HepG2 (cell line): ENCODE measurements at regions not wholly inside any gene's neighbourhood (a gene's known extent, or its start where the extent isn't known, plus 50 kb on each side); places are given as distances from the start of the nearest gene placed in this dataset.
A peak's percentile ranks its signal among the peaks of the same experiment; 100 is the strongest.

Experiments used
- ATAC-seq: fragments of 200-7000 bp; cut with Tn5 transposase; 3 replicates; pipeline ENCODE4 v1.9.1; 2020; ENCODE audit warnings: mild to moderate bottlenecking, moderate library complexity
- BruUV-seq: library from RNA; stranded (reverse); fragments of 400-500 nt; replicated peaks from 2 replicates; lab custom pipeline; 2021; lab: Mats Ljungman, UMichigan
- CTCF ChIA-PET: fragments of 300-600 bp; formaldehyde crosslinking; extraction: SDS; loops from one replicate; lab custom pipeline; 2021; ENCODE audit warnings: low total read pairs, inconsistent platforms, low intra/inter-chr PET ratio; lab: Yijun Ruan, JAX
- POLR2A ChIA-PET: fragments of 350-600 bp; sonication (Branson Sonifier 250); formaldehyde crosslinking; loops from one replicate; lab custom pipeline; 2020; ENCODE audit warnings: antibody characterized with exemption, inconsistent platforms; lab: Yijun Ruan, JAX
- DNase-seq: peaks from one replicate; pipeline ENCODE4 v3.0.0-alpha.2; 2015; ENCODE audit warnings: low spot score
- FAIRE-seq: peaks from 3 replicates; lab custom pipeline; 2011; peaks lifted over from hg19 to GRCh38; lab: Jason Lieb, UNC
- H2AFZ ChIP-seq: one replicate; pipeline ENCODE4 v1.6.1; 2011; ENCODE audit warnings: low read length, inconsistent platforms
- H3K27ac ChIP-seq: fragments of 300-600 bp; 3 replicates; pipeline ENCODE4 v1.8.0; 2011; ENCODE audit warnings: mixed run types, mild to moderate bottlenecking, mixed read lengths, low read length, inconsistent platforms; ENCODE audit not compliant: insufficient read depth; ENCODE audit errors: extremely low read length
- H3K27me3 ChIP-seq, 2 experiments: fragments of 200-600 bp in 1 of 2; 2 replicates in 1 of 2; 3 replicates in 1 of 2; pipeline versions ENCODE4 v1.6.0 to v1.8.0; 2011; ENCODE audit warnings: low read length in 2 of 2, mild to moderate bottlenecking in 2 of 2, moderate library complexity in 2 of 2, inconsistent platforms in 1 of 2; ENCODE audit not compliant: insufficient read depth in 2 of 2, control insufficient read depth in 1 of 2
- H3K36me3 ChIP-seq, 2 experiments: fragments of 200-600 bp in 1 of 2; replicated peaks in 1 of 2; 2 replicates in 1 of 2; 3 replicates in 1 of 2; pipeline versions ENCODE4 v1.5.1 to v1.8.0; 2011; ENCODE audit warnings: low read length in 2 of 2, inconsistent platforms in 1 of 2; ENCODE audit not compliant: insufficient read depth in 2 of 2, control insufficient read depth in 1 of 2
- H3K4me1 ChIP-seq: 2 replicates; pipeline ENCODE4 v1.5.1; 2012; ENCODE audit warnings: low read length, inconsistent platforms; ENCODE audit not compliant: insufficient read depth
- H3K4me2 ChIP-seq: 2 replicates; pipeline ENCODE4 v1.6.0; 2011; ENCODE audit warnings: low read depth, low read length, inconsistent platforms
- H3K4me3 ChIP-seq, 3 experiments: fragments of 200-600 bp in 1 of 3; sonication (generic), shearing (Covaris generic) in 1 of 3; replicated peaks in 1 of 3; 2 replicates each; pipeline ENCODE4 v1.5.1; 2011 to 2016; ENCODE audit warnings: low read length in 3 of 3, inconsistent platforms in 2 of 3, low read depth in 2 of 3, mild to moderate bottlenecking in 2 of 3, control low read depth in 1 of 3, mixed read lengths in 1 of 3; ENCODE audit not compliant: insufficient read depth in 1 of 3
- H3K79me2 ChIP-seq: one replicate; pipeline ENCODE4 v1.6.1; 2011; ENCODE audit warnings: low read length, inconsistent platforms; ENCODE audit not compliant: insufficient read depth
- H3K9ac ChIP-seq: 2 replicates; pipeline ENCODE4 v1.6.0; 2011; ENCODE audit warnings: mild to moderate bottlenecking, low read depth, low read length, inconsistent platforms; ENCODE audit not compliant: insufficient read depth
- H3K9me3 ChIP-seq: 2 replicates; pipeline ENCODE4 v1.5.1; 2012; ENCODE audit warnings: mild to moderate bottlenecking, low read length
- H4K20me1 ChIP-seq: 2 replicates; pipeline ENCODE4 v1.6.0; 2011; ENCODE audit warnings: inconsistent platforms, mild to moderate bottlenecking, low read length, moderate library complexity; ENCODE audit not compliant: insufficient read depth
- ESRRA ChIP-seq: sonication (generic); formaldehyde crosslinking; IDR thresholded peaks from 2 replicates; pipeline ENCODE4 v1.5.1; 2020; ENCODE audit warnings: mild to moderate bottlenecking, low read depth, missing genetic modification reagents
- ETV5 ChIP-seq: IDR thresholded peaks from 2 replicates; pipeline ENCODE4 v1.6.1; 2018; ENCODE audit warnings: missing biosample characterization, missing genetic modification reagents, inconsistent platforms, borderline replicate concordance
- FOXA3 ChIP-seq: IDR thresholded peaks from 2 replicates; pipeline ENCODE4 v1.6.1; 2016; ENCODE audit warnings: missing genetic modification reagents, missing compliant biosample characterization
- FOXO1 ChIP-seq: sonication (generic); formaldehyde crosslinking; IDR thresholded peaks from 2 replicates; pipeline ENCODE4 v1.4.0; 2020; ENCODE audit warnings: missing genetic modification reagents
- GATAD2A ChIP-seq: IDR thresholded peaks from 2 replicates; pipeline ENCODE4 v1.6.1; 2016
- HDAC2 ChIP-seq: sonication (generic); formaldehyde crosslinking; IDR thresholded peaks from 2 replicates; pipeline ENCODE4 v1.4.0; 2020; ENCODE audit warnings: missing genetic modification reagents
- IRF2 ChIP-seq: IDR thresholded peaks from 2 replicates; pipeline ENCODE4 v1.6.1; 2018; ENCODE audit warnings: missing genetic modification reagents, missing compliant biosample characterization
- KLF16 ChIP-seq, 2 experiments: sonication (generic) in 1 of 2; formaldehyde crosslinking in 1 of 2; IDR thresholded peaks; 2 replicates each; pipeline versions ENCODE4 v1.6.1 to v1.8.0; 2016 to 2023; ENCODE audit warnings: missing genetic modification reagents in 2 of 2, missing compliant biosample characterization in 1 of 2
- MAFF ChIP-seq: IDR thresholded peaks from 2 replicates; pipeline ENCODE4 v1.6.1; 2011; ENCODE audit warnings: low read depth, low read length, improper control_type of control experiment
- MAFK ChIP-seq, 2 experiments: IDR thresholded peaks in 1 of 2; conservative IDR thresholded peaks in 1 of 2; 2 replicates each; pipeline ENCODE4 v1.6.1; 2011; ENCODE audit warnings: improper control_type of control experiment in 2 of 2, low read length in 2 of 2
- MED1 ChIP-seq: sonication (generic); formaldehyde crosslinking; IDR thresholded peaks from 2 replicates; pipeline ENCODE4 v1.4.0; 2020; ENCODE audit warnings: missing genetic modification reagents
- MIXL1 ChIP-seq: IDR thresholded peaks from 2 replicates; pipeline ENCODE4 v1.6.1; 2016
- NFIC ChIP-seq: IDR thresholded peaks from 2 replicates; pipeline ENCODE4 v1.6.1; 2012; ENCODE audit warnings: mild to moderate bottlenecking, low read length, inconsistent platforms
- PPARG ChIP-seq: conservative IDR thresholded peaks from 2 replicates; pipeline ENCODE4 v1.6.1; 2016; ENCODE audit warnings: missing biosample characterization, missing genetic modification reagents
- RARA ChIP-seq: IDR thresholded peaks from 2 replicates; pipeline ENCODE4 v1.6.1; 2016; ENCODE audit warnings: missing genetic modification reagents, missing compliant biosample characterization
- RXRB ChIP-seq: IDR thresholded peaks from 2 replicates; pipeline ENCODE4 v1.6.1; 2016; ENCODE audit warnings: borderline replicate concordance, missing genetic modification reagents, missing compliant biosample characterization
- SIX1 ChIP-seq: sonication (generic); formaldehyde crosslinking; IDR thresholded peaks from 2 replicates; pipeline ENCODE4 v1.4.0; 2020; ENCODE audit warnings: missing genetic modification reagents, borderline replicate concordance
- SOX5 ChIP-seq: IDR thresholded peaks from 2 replicates; pipeline ENCODE4 v1.6.1; 2016; ENCODE audit warnings: borderline replicate concordance
- STAG1 ChIP-seq: sonication (generic); formaldehyde crosslinking; IDR thresholded peaks from 2 replicates; pipeline ENCODE4 v1.4.0; 2020; ENCODE audit warnings: missing genetic modification reagents
- SUZ12 ChIP-seq: fragments of 150-350 bp; IDR thresholded peaks from 2 replicates; pipeline ENCODE4 v1.6.1; 2014; ENCODE audit warnings: low read depth, low read length
- THAP11 ChIP-seq: IDR thresholded peaks from 2 replicates; pipeline ENCODE4 v1.6.1; 2016; ENCODE audit warnings: missing biosample characterization, missing genetic modification reagents
- YY1 ChIP-seq: IDR thresholded peaks from 2 replicates; pipeline ENCODE4 v1.6.1; 2011; ENCODE audit warnings: low read length, low read depth, moderate library complexity, mild to moderate bottlenecking; ENCODE audit not compliant: insufficient read depth, insufficient replicate concordance
- ZNF383 ChIP-seq: sonication (generic); formaldehyde crosslinking; IDR thresholded peaks from 2 replicates; pipeline ENCODE4 v1.4.0; 2020; ENCODE audit warnings: missing genetic modification reagents, mild to moderate bottlenecking, borderline replicate concordance
- ZNF44 ChIP-seq: sonication (generic); formaldehyde crosslinking; IDR thresholded peaks from 2 replicates; pipeline ENCODE4 v1.5.1; 2020; ENCODE audit warnings: mild to moderate bottlenecking, missing genetic modification reagents
- ZNF678 ChIP-seq: sonication (generic); formaldehyde crosslinking; IDR thresholded peaks from 2 replicates; pipeline ENCODE4 v1.4.0; 2020; ENCODE audit warnings: mild to moderate bottlenecking, missing genetic modification reagents
- WGBS: methylation state at CpG from one replicate; pipeline ENCODE4 v1.1.6; 2017; ENCODE audit warnings: low lambda C conversion rate; 5-methylcytosine and 5-hydroxymethylcytosine counted together
- in situ Hi-C: cut with HindIII; loops from 2 replicates; pipeline ENCODE4 v1.10.0; 2017; ENCODE audit warnings: low pct_unique_long_range_greater_than_20kb; ENCODE audit not compliant: extremely low pct_ligation_motif_present
- intact Hi-C: fragments of 100-400 bp; cut with micrococcal nuclease; formaldehyde crosslinking; loops from one replicate; pipeline ENCODE4 v1.10.0; 2022; ENCODE audit not compliant: unreplicated experiment
- TF ChIP-seq, protein P1 (sequence below): sonication (generic); formaldehyde crosslinking; IDR thresholded peaks from 2 replicates; pipeline ENCODE4 v1.5.0; 2020; ENCODE audit warnings: mild to moderate bottlenecking, missing genetic modification reagents, moderate library complexity

DNA sequence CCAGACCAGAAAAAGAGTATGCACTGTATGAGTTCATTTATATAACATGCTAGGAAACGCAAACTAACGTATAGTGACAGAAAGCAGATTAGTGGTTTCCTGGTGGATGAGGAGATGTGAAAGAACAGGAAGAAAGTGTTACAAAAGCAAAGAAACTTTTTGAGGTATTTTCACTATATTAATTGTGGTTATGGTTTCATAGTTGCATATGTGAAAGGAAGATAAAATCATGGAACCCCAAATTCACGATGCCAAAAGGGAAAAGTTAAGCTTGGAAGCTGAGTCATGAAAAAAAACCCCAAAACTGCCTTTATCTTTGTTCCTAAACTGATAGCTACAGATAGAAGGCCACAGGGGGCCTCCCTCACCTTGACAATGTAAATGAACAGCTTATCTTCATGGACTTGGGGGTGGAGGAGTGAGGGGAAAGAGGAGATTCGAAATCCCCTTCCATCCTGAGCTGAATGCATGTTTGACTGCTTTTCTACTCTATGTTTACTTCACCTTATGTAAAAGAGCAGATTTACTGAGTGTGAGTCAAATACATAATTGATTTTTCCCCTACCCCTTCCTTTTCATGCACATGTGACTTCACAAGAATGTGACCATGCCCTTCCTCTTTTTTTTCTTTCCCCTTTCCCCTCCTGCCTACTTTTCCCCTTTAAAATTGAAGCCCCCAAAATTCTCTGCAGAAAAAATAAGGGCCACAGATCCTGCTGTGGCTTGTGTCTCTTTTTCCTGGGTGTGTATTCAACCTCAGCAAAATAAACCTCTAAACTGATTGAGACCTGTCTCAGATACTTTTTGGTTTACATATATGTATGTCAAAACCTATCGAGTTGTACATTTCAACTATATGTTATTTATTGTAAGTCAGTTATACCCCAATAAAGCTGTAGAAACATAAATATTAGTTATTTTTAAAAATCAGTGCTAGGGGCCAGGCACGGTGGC, 100.1 kb upstream of the TLK1 start:
- peak; percentile 32 for DNase-seq
- H3K79me2 ChIP-seq = no peaks in the 10 kb centered on the region
- H3K36me3 ChIP-seq = no peaks in the 10 kb centered on the region
- H4K20me1 ChIP-seq = no peaks in the 10 kb centered on the region
- no TSS peak for BruUV-seq
- intact Hi-C loops (loop anchor here (10.0 kb wide), 1 partner anchor 154 kb away; no protein-coding TSS in a partner anchor), in situ Hi-C loops (no loop called here)
- no peaks in the 10 kb centered on the region for H3K9me3 ChIP-seq
- FAIRE-seq = no peak
- 42% methylated on average over 6 of the region's 6 CpGs for WGBS
- H3K27ac ChIP-seq = no peak overlapping the region
- H3K4me3 ChIP-seq = no peak overlapping the region
- H3K9ac ChIP-seq = no peak overlapping the region
- CTCF ChIA-PET = no interaction called here
- H3K4me2 ChIP-seq = peak overlapping the region; percentile 43; the same call in 1 of the 2 replicates
- no peak overlapping the region for H2AFZ ChIP-seq
- POLR2A ChIA-PET = no interaction called here
- no peaks in the 10 kb centered on the region for H3K27me3 ChIP-seq
- ATAC-seq = peak; percentile 81
- H3K4me1 ChIP-seq = peaks cover 34% of the 10 kb centered on the region
- TF ChIP-seq SOX5 (CRISPR knock-in tag) = peak; percentile 43
- TF ChIP-seq YY1 = no peak
- TF ChIP-seq FOXA3 (CRISPR knock-in tag) = peak; percentile 46; the same call in 1 of the 2 replicates
- TF ChIP-seq STAG1 (CRISPR knock-in tag) = peak; percentile 31; the same call in 1 of the 2 replicates
- TF ChIP-seq RXRB (CRISPR knock-in tag) = peak; percentile 44; the same call in 1 of the 2 replicates
- no peak for TF ChIP-seq SUZ12
- TF ChIP-seq FOXO1 (CRISPR knock-in tag) = peak; percentile 57; the same call in 1 of the 2 replicates
- no peak for TF ChIP-seq ESRRA (CRISPR knock-in tag)
- peak; percentile 40 to 49; a peak in 3 of 4 replicates for TF ChIP-seq MAFK (conservative IDR thresholded peaks at IDR 0.05 in 1 of 2, IDR thresholded peaks at IDR 0.05 in 1 of 2; ENCODE audit: low read length in 2 of 2)
- TF ChIP-seq PPARG (CRISPR knock-in tag) = peak; percentile 68; the same call in 1 of the 2 replicates
- TF ChIP-seq MAFF = 0 out of 2 replicates have a peak, but pooled peaks have one; percentile 23
- 0 out of 2 replicates have a peak, but pooled peaks have one; percentile 31 for TF ChIP-seq HDAC2 (CRISPR knock-in tag)
- peak; percentile 20; the same call in 1 of the 2 replicates for TF ChIP-seq RARA
- 0 out of 2 replicates have a peak, but pooled peaks have one; percentile 42 for TF ChIP-seq NFIC
- no peak for TF ChIP-seq SIX1 (CRISPR knock-in tag)
- TF ChIP-seq ZNF44 (CRISPR knock-in tag) = no peak
- TF ChIP-seq KLF16 (CRISPR knock-in tag; IDR thresholded peaks at IDR 0.05) = peak in 1 of 2 experiments; percentile 32; a peak in 1 of 4 replicates
- TF ChIP-seq, protein P1, sequence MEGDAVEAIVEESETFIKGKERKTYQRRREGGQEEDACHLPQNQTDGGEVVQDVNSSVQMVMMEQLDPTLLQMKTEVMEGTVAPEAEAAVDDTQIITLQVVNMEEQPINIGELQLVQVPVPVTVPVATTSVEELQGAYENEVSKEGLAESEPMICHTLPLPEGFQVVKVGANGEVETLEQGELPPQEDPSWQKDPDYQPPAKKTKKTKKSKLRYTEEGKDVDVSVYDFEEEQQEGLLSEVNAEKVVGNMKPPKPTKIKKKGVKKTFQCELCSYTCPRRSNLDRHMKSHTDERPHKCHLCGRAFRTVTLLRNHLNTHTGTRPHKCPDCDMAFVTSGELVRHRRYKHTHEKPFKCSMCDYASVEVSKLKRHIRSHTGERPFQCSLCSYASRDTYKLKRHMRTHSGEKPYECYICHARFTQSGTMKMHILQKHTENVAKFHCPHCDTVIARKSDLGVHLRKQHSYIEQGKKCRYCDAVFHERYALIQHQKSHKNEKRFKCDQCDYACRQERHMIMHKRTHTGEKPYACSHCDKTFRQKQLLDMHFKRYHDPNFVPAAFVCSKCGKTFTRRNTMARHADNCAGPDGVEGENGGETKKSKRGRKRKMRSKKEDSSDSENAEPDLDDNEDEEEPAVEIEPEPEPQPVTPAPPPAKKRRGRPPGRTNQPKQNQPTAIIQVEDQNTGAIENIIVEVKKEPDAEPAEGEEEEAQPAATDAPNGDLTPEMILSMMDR = peak; percentile 55
- 0 out of 2 replicates have a peak, but pooled peaks have one; percentile 27 for TF ChIP-seq GATAD2A (CRISPR knock-in tag)
- TF ChIP-seq ZNF678 (CRISPR knock-in tag) = no peak
- peak; percentile 41; the same call in 1 of the 2 replicates for TF ChIP-seq ETV5
- peak; percentile 23; the same call in 1 of the 2 replicates for TF ChIP-seq IRF2 (CRISPR knock-in tag)
- 0 out of 2 replicates have a peak, but pooled peaks have one; percentile 37 for TF ChIP-seq THAP11 (CRISPR knock-in tag)
- 0 out of 2 replicates have a peak, but pooled peaks have one; percentile 13 for TF ChIP-seq MED1 (CRISPR knock-in tag)
- TF ChIP-seq ZNF383 (CRISPR knock-in tag) = no peak
- peak; percentile 38; the same call in 1 of the 2 replicates for TF ChIP-seq MIXL1 (CRISPR knock-in tag)
